ENCODE measurements at regions not wholly inside any gene's neighbourhood (a gene's known extent, or its start where the extent isn't known, plus 50 kb on each side); places are given as distances from the start of the nearest gene placed in this dataset.

DNA sequence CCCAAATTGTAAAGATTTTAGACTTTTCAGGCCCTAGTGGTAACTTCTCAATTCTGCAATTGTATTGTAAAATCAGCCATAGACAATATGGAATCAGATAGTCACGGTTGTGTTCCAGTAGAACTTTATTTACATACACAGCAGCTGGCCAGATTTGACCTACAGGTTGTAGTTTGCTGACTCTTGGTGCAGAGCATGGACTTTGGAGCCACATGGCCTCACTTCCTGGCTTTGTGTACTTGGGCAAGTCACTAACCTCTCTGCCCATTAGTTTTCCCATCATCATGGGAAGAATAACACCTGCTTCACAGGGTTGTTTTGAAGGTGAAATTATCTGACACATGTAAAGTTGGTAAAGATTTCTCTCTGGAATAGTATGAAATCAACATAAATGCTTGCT is 147.6 kb downstream of the TMEM200C start:
- DNase-seq (ENCODE audit: low read depth, low spot score) (no peak), ATAC-seq (no peak)
- no peaks in the 10 kb centered on the region for H3K36me3 ChIP-seq (ENCODE audit: control insufficient read depth in 1 of 2, insufficient read depth in 2 of 2, low read length in 2 of 2)
- H3K9ac ChIP-seq (ENCODE audit: low read length) = no peak overlapping the region
- no peak overlapping the region for H2AFZ ChIP-seq (ENCODE audit: low read depth, low read length, poor library complexity, severe bottlenecking)
- CTCF ChIA-PET = no interaction called here
- H3K9me2 ChIP-seq (ENCODE audit: insufficient read depth) = no peaks in the 10 kb centered on the region
- peaks cover 14 to 42% of the 10 kb centered on the region in 2 experiments; a peak in 2 of 4 replicates for H3K9me3 ChIP-seq (ENCODE audit: control insufficient read depth in 1 of 2, insufficient read depth in 1 of 2, low read depth in 1 of 2, low read length in 2 of 2)
- RAD21 ChIA-PET (ENCODE audit: low non-redundant PET in 1 of 2, low total read pairs in 2 of 2, uncharacterized antibody in 2 of 2, unreplicated experiment in 2 of 2) = no interaction called here
- no peaks in the 10 kb centered on the region for H3K79me2 ChIP-seq (ENCODE audit: insufficient read depth, low read length)
- intact Hi-C loops (cut with micrococcal nuclease) = no loop called here
- no peak overlapping the region for H3K27ac ChIP-seq (ENCODE audit: low read depth, low read length)
- H4K20me1 ChIP-seq (ENCODE audit: insufficient read depth) = no peaks in the 10 kb centered on the region
- H3K27me3 ChIP-seq (ENCODE audit: insufficient read depth, low read length) = no peaks in the 10 kb centered on the region
- H3K4me1 ChIP-seq (ENCODE audit: control insufficient read depth in 1 of 2, insufficient read depth in 2 of 2, low read length in 2 of 2) = no peaks in the 10 kb centered on the region
- POLR2A ChIA-PET = no interaction called here
- H3K4me2 ChIP-seq (ENCODE audit: low read length) = no peak overlapping the region
- BruUV-seq (replicated peaks) = no TSS peak
- no peak overlapping the region for H3K4me3 ChIP-seq (replicated peaks in 1 of 2; ENCODE audit: low read depth in 1 of 2, low read length in 2 of 2)
- no peak for TF ChIP-seq CEBPB (IDR thresholded peaks at IDR 0.05; ENCODE audit: low read depth)
- TF ChIP-seq ZNF274 (IDR thresholded peaks at IDR 0.05; ENCODE audit: low read depth, low read length) = no peak
- TF ChIP-seq SIN3A (IDR thresholded peaks at IDR 0.05; ENCODE audit: low read depth) = no peak
- no peak for TF ChIP-seq SRF (IDR thresholded peaks at IDR 0.05; ENCODE audit: low read depth)
- TF ChIP-seq ATF3 (IDR thresholded peaks at IDR 0.05) = no peak

- ATAC-seq = no peak
- peaks cover 9 to 43% of the 10 kb centered on the region in 2 experiments; a peak in 2 of 4 replicates for H3K9me3 ChIP-seq (ENCODE audit: control insufficient read depth in 1 of 2, insufficient read depth in 1 of 2, low read depth in 1 of 2, low read length in 2 of 2)
- POLR2A ChIA-PET = no interaction called here
- no peak for TF ChIP-seq ZFX (IDR thresholded peaks at IDR 0.05)
- TF ChIP-seq EZH2phosphoT487 (IDR thresholded peaks at IDR 0.05; ENCODE audit: borderline replicate concordance) = no peak
- no peak for TF ChIP-seq JUND (IDR thresholded peaks at IDR 0.05)
- TF ChIP-seq RAD21 (IDR thresholded peaks at IDR 0.05; ENCODE audit: low read depth) = no peak
- no peak for TF ChIP-seq CBX3 (IDR thresholded peaks at IDR 0.05; ENCODE audit: low read depth)
- TF ChIP-seq, protein P1, sequence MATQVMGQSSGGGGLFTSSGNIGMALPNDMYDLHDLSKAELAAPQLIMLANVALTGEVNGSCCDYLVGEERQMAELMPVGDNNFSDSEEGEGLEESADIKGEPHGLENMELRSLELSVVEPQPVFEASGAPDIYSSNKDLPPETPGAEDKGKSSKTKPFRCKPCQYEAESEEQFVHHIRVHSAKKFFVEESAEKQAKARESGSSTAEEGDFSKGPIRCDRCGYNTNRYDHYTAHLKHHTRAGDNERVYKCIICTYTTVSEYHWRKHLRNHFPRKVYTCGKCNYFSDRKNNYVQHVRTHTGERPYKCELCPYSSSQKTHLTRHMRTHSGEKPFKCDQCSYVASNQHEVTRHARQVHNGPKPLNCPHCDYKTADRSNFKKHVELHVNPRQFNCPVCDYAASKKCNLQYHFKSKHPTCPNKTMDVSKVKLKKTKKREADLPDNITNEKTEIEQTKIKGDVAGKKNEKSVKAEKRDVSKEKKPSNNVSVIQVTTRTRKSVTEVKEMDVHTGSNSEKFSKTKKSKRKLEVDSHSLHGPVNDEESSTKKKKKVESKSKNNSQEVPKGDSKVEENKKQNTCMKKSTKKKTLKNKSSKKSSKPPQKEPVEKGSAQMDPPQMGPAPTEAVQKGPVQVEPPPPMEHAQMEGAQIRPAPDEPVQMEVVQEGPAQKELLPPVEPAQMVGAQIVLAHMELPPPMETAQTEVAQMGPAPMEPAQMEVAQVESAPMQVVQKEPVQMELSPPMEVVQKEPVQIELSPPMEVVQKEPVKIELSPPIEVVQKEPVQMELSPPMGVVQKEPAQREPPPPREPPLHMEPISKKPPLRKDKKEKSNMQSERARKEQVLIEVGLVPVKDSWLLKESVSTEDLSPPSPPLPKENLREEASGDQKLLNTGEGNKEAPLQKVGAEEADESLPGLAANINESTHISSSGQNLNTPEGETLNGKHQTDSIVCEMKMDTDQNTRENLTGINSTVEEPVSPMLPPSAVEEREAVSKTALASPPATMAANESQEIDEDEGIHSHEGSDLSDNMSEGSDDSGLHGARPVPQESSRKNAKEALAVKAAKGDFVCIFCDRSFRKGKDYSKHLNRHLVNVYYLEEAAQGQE (IDR thresholded peaks at IDR 0.05; ENCODE audit: low read depth) = no peak
- no peak for TF ChIP-seq SIN3A (IDR thresholded peaks at IDR 0.05; ENCODE audit: low read depth)
- TF ChIP-seq, protein P2, sequence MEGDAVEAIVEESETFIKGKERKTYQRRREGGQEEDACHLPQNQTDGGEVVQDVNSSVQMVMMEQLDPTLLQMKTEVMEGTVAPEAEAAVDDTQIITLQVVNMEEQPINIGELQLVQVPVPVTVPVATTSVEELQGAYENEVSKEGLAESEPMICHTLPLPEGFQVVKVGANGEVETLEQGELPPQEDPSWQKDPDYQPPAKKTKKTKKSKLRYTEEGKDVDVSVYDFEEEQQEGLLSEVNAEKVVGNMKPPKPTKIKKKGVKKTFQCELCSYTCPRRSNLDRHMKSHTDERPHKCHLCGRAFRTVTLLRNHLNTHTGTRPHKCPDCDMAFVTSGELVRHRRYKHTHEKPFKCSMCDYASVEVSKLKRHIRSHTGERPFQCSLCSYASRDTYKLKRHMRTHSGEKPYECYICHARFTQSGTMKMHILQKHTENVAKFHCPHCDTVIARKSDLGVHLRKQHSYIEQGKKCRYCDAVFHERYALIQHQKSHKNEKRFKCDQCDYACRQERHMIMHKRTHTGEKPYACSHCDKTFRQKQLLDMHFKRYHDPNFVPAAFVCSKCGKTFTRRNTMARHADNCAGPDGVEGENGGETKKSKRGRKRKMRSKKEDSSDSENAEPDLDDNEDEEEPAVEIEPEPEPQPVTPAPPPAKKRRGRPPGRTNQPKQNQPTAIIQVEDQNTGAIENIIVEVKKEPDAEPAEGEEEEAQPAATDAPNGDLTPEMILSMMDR (IDR thresholded peaks at IDR 0.05 in 2 of 3, conservative IDR thresholded peaks at IDR 0.05 in 1 of 3; ENCODE audit: borderline replicate concordance in 1 of 3, insufficient read depth in 1 of 3, low read depth in 2 of 3, low read length in 2 of 3) = no peak
- TF ChIP-seq ELF1 (IDR thresholded peaks at IDR 0.05; ENCODE audit: borderline replicate concordance, low read depth) = no peak
- TF ChIP-seq CEBPB (IDR thresholded peaks at IDR 0.05; ENCODE audit: low read depth) = no peak
- TF ChIP-seq ZBTB33 (IDR thresholded peaks at IDR 0.05; ENCODE audit: extremely low read depth, insufficient replicate concordance, low read length) = no peak
These were observed 148.5 kb downstream of the TMEM200C start for GRCh38 chr18:5746844-5747243.

More at GRCh38 chr18:5746844-5747243, 148.5 kb downstream of the TMEM200C start:
- H3K4me1 ChIP-seq (ENCODE audit: control insufficient read depth in 1 of 2, insufficient read depth in 2 of 2, low read length in 2 of 2) = no peaks in the 10 kb centered on the region
- H3K9ac ChIP-seq (ENCODE audit: low read length) = no peak overlapping the region
- no peaks in the 10 kb centered on the region for H3K27me3 ChIP-seq (ENCODE audit: insufficient read depth, low read length)
- H3K27ac ChIP-seq (ENCODE audit: low read depth, low read length) = no peak overlapping the region
- H4K20me1 ChIP-seq (ENCODE audit: insufficient read depth) = no peaks in the 10 kb centered on the region
- H3K4me2 ChIP-seq (ENCODE audit: low read length) = no peak overlapping the region
- RAD21 ChIA-PET (ENCODE audit: low non-redundant PET in 1 of 2, low total read pairs in 2 of 2, uncharacterized antibody in 2 of 2, unreplicated experiment in 2 of 2) = no interaction called here
- intact Hi-C loops (cut with micrococcal nuclease) = no loop called here
- no peak for DNase-seq (ENCODE audit: low read depth, low spot score)
- no peaks in the 10 kb centered on the region for H3K79me2 ChIP-seq (ENCODE audit: insufficient read depth, low read length)
- H3K36me3 ChIP-seq (ENCODE audit: control insufficient read depth in 1 of 2, insufficient read depth in 2 of 2, low read length in 2 of 2) = no peaks in the 10 kb centered on the region
- no peaks in the 10 kb centered on the region for H3K9me2 ChIP-seq (ENCODE audit: insufficient read depth)
- CTCF ChIA-PET = no interaction called here
- H2AFZ ChIP-seq (ENCODE audit: low read depth, low read length, poor library complexity, severe bottlenecking) = no peak overlapping the region
- BruUV-seq (replicated peaks) = no TSS peak
- H3K4me3 ChIP-seq (replicated peaks in 1 of 2; ENCODE audit: low read depth in 1 of 2, low read length in 2 of 2) = no peak overlapping the region
